ENCODE measurements at regions not wholly inside any gene's neighbourhood (a gene's known extent, or its start where the extent isn't known, plus 50 kb on each side); places are given as distances from the start of the nearest gene placed in this dataset.

GRCh38 chr16:49213594-49213993 lies 68.0 kb downstream of the CBLN1 start:
- TF ChIP-seq EGR1 (IDR thresholded peaks at IDR 0.05; ENCODE audit: low read depth) (no peak), CTCF (IDR thresholded peaks at IDR 0.05 in 2 of 3, conservative IDR thresholded peaks at IDR 0.05 in 1 of 3; ENCODE audit: borderline replicate concordance in 1 of 3, insufficient read depth in 1 of 3, low read depth in 2 of 3, low read length in 2 of 3) (no peak), ZBTB33 (IDR thresholded peaks at IDR 0.05; ENCODE audit: extremely low read depth, insufficient replicate concordance, low read length) (no peak), EZH2phosphoT487 (IDR thresholded peaks at IDR 0.05; ENCODE audit: borderline replicate concordance) (no peak), ELF1 (IDR thresholded peaks at IDR 0.05; ENCODE audit: borderline replicate concordance, low read depth) (no peak), EZH2 (IDR thresholded peaks at IDR 0.05) (no peak), POLR2A (IDR thresholded peaks at IDR 0.05; ENCODE audit: borderline replicate concordance, extremely low read depth, insufficient read depth, insufficient read length) (no peak), ZNF274 (IDR thresholded peaks at IDR 0.05; ENCODE audit: low read depth, low read length) (no peak), REST (IDR thresholded peaks at IDR 0.05; ENCODE audit: low read depth) (no peak), POLR2AphosphoS5 (IDR thresholded peaks at IDR 0.05; ENCODE audit: low read depth, low read length) (no peak), ATF3 (IDR thresholded peaks at IDR 0.05) (no peak), RAD21 (IDR thresholded peaks at IDR 0.05; ENCODE audit: low read depth) (no peak)
